K562 (cell line): ENCODE measurements at regions not wholly inside any gene's neighbourhood (a gene's known extent, or its start where the extent isn't known, plus 50 kb on each side); places are given as distances from the start of the nearest gene placed in this dataset.

Experiments
- ATAC-seq: fragments of 200-7000 bp; cut with Tn5 transposase; 3 replicates; pipeline ENCODE4 v1.9.1; 2020; ENCODE audit warnings: moderate library complexity
- BruUV-seq: library from RNA; stranded (reverse); fragments of 400-500 nt; replicated peaks from 2 replicates; lab custom pipeline; 2021; lab: Mats Ljungman, UMichigan
- CTCF ChIA-PET: fragments of 300-600 bp; formaldehyde crosslinking; extraction: SDS; loops from one replicate; lab custom pipeline; 2021; ENCODE audit warnings: low intra/inter-chr PET ratio; lab: Yijun Ruan, JAX
- POLR2A ChIA-PET: fragments of 300-600, 350-650 bp; sonication (Branson Sonifier 250); formaldehyde crosslinking; extraction: SDS; loops from one replicate; lab custom pipeline; 2021; ENCODE audit warnings: antibody characterized with exemption, inconsistent platforms; lab: Yijun Ruan, JAX
- DNase-seq, 4 experiments: peaks; one replicate each; pipeline versions ENCODE4 v3.0.0 to v3.0.0-alpha.2; 2011 to 2018; ENCODE audit warnings: low spot score in 3 of 4, mixed read lengths in 3 of 4; ENCODE audit errors: extremely low read depth in 1 of 4
- FAIRE-seq: peaks from 2 replicates; lab custom pipeline; 2011; peaks lifted over from hg19 to GRCh38; lab: Jason Lieb, UNC
- H2AFZ ChIP-seq: 2 replicates; pipeline ENCODE4 v1.6.0; 2011; ENCODE audit warnings: low read depth, low read length, control low read depth, inconsistent platforms
- H3K27ac ChIP-seq: fragments of 200-600 bp; 3 replicates; pipeline ENCODE4 v1.8.0; 2011; ENCODE audit warnings: low read depth, mild to moderate bottlenecking, control low read depth, inconsistent platforms, low read length, moderate library complexity, mixed read lengths; ENCODE audit errors: extremely low read depth
- H3K27me3 ChIP-seq, 2 experiments: fragments of 300-600 bp in 1 of 2; 2 replicates in 1 of 2; 3 replicates in 1 of 2; pipeline versions ENCODE4 v1.6.0 to v1.8.0; 2011; ENCODE audit warnings: inconsistent platforms in 2 of 2, low read length in 2 of 2, mild to moderate bottlenecking in 1 of 2, mixed read lengths in 1 of 2, moderate library complexity in 1 of 2; ENCODE audit not compliant: control insufficient read depth in 2 of 2, insufficient read depth in 2 of 2
- H3K36me3 ChIP-seq: fragments of 300-600 bp; 3 replicates; pipeline ENCODE4 v1.8.0; 2011; ENCODE audit warnings: mild to moderate bottlenecking, low read length, inconsistent platforms; ENCODE audit not compliant: control insufficient read depth, insufficient read depth
- H3K4me1 ChIP-seq, 2 experiments: fragments of 200-600 bp in 1 of 2; replicated peaks in 1 of 2; 2 replicates in 1 of 2; 3 replicates in 1 of 2; pipeline versions ENCODE4 v1.5.1 to v1.8.0; 2011; ENCODE audit warnings: inconsistent platforms in 2 of 2, low read length in 2 of 2, mild to moderate bottlenecking in 1 of 2, mixed read lengths in 1 of 2, moderate library complexity in 1 of 2; ENCODE audit not compliant: control insufficient read depth in 2 of 2, insufficient read depth in 2 of 2
- H3K4me2 ChIP-seq: 2 replicates; pipeline ENCODE4 v1.6.1; 2011; ENCODE audit warnings: low read length, control low read depth, inconsistent platforms, mixed read lengths; ENCODE audit not compliant: insufficient read depth
- H3K4me3 ChIP-seq: fragments of 200-600 bp; sonication (generic), shearing (Covaris generic); 2 replicates; pipeline ENCODE4 v1.5.1; 2016; ENCODE audit warnings: control low read depth, inconsistent platforms
- H3K79me2 ChIP-seq: fragments of 200-600 bp; 3 replicates; pipeline ENCODE4 v1.8.0; 2011; ENCODE audit warnings: low read length, inconsistent platforms; ENCODE audit not compliant: control insufficient read depth, insufficient read depth
- H3K9ac ChIP-seq, 2 experiments: 2 replicates each; pipeline versions ENCODE4 v1.6.0 to v1.6.1; 2011; ENCODE audit warnings: low read depth in 2 of 2, low read length in 2 of 2, control low read depth in 1 of 2, inconsistent platforms in 1 of 2, mild to moderate bottlenecking in 1 of 2, mixed read lengths in 1 of 2; ENCODE audit not compliant: insufficient read depth in 1 of 2
- H3K9me1 ChIP-seq: one replicate; pipeline ENCODE4 v1.6.0; 2011; ENCODE audit warnings: inconsistent platforms, mild to moderate bottlenecking, low read length, moderate library complexity; ENCODE audit not compliant: control insufficient read depth, insufficient read depth
- H3K9me3 ChIP-seq: replicated peaks from 2 replicates; pipeline ENCODE4 v1.5.1; 2011; ENCODE audit warnings: low read depth, low read length, inconsistent platforms; ENCODE audit not compliant: control insufficient read depth, insufficient read depth
- H4K20me1 ChIP-seq: replicated peaks from 2 replicates; pipeline ENCODE4 v1.6.1; 2011; ENCODE audit warnings: low read length, inconsistent platforms, mixed read lengths; ENCODE audit not compliant: control insufficient read depth, insufficient read depth
- BRF1 ChIP-seq: IDR thresholded peaks from 3 replicates; pipeline ENCODE4 v1.6.1; 2011; ENCODE audit warnings: borderline replicate concordance, mild to moderate bottlenecking; ENCODE audit not compliant: insufficient read length; ENCODE audit errors: extremely low read depth
- POLR2G ChIP-seq: fragments of 200-400 bp; formaldehyde crosslinking; IDR thresholded peaks from 2 replicates; pipeline ENCODE4 v1.6.1; 2017; ENCODE audit warnings: low read depth, mild to moderate bottlenecking, antibody characterized with exemption, low read length, moderate library complexity
- SRF ChIP-seq, 2 experiments: fragments of 250-450, 450-650 bp in 1 of 2; sonication (Bioruptor Pico) in 1 of 2; sonication (generic) in 1 of 2; formaldehyde crosslinking; IDR thresholded peaks; 2 replicates each; pipeline versions ENCODE4 v1.5.0 to v1.5.1; 2020 to 2022; ENCODE audit warnings: mild to moderate bottlenecking in 1 of 2, missing genetic modification reagents in 1 of 2
- WGBS: fragments of 100-300 bp; shearing (Covaris generic); methylation state at CpG from one replicate; pipeline ENCODE4 v1.1.6; 2016; ENCODE audit warnings: low coverage, mixed read lengths; ENCODE audit not compliant: insufficient coverage; ENCODE audit errors: missing lambda C conversion rate; 5-methylcytosine and 5-hydroxymethylcytosine counted together
- in situ Hi-C: fragments of 300-500 bp; cut with MboI; formaldehyde crosslinking; loops from 4 replicates; pipeline ENCODE4 v1.15.0; 2018; ENCODE audit warnings: inconsistent platforms, mixed read lengths
- intact Hi-C: fragments of 100-400 bp; cut with micrococcal nuclease; formaldehyde crosslinking; loops from 2 replicates; pipeline ENCODE4 v1.14.2; 2022

GRCh38 chr15:84398763-84399701 lies 163.5 kb downstream of the GOLGA6L4 start:
- Histone ChIP-seq H3K9me1 (no peaks in the 10 kb centered on the region), H3K9me3 (no peaks in the 10 kb centered on the region), H2AFZ (no peak overlapping the region), H3K36me3 (no peaks in the 10 kb centered on the region), H3K4me1 (peaks cover 0 to 10% of the 10 kb centered on the region in 2 experiments; a peak in 2 of 5 replicates), H3K79me2 (no peaks in the 10 kb centered on the region), H4K20me1 (no peaks in the 10 kb centered on the region), H3K27ac (no peak overlapping the region), H3K27me3 (no peaks in the 10 kb centered on the region), H3K9ac (no peak overlapping the region), H3K4me2 (no peak overlapping the region), H3K4me3 (no peak overlapping the region)
- no TSS peak for BruUV-seq
- POLR2A ChIA-PET: no interaction called here
- in situ Hi-C loops: no loop called here
- TF ChIP-seq BRF1 (no peak), POLR2G (peak; percentile 37), SRF (CRISPR knock-in tag; IDR thresholded peaks at IDR 0.05) (no peak)
- no peak for FAIRE-seq
- CTCF ChIA-PET: no interaction called here
- peak; percentile 83 for ATAC-seq
- intact Hi-C loops: no loop called here
- DNase-seq: peak in 2 of 4 experiments; percentile 49 to 52
- 21% methylated on average over 31 of the region's 42 CpGs for WGBS
